K562 (cell line): ENCODE measurements at regions not wholly inside any gene's neighbourhood (a gene's known extent, or its start where the extent isn't known, plus 50 kb on each side); places are given as distances from the start of the nearest gene placed in this dataset.

ENCODE experiments used
- ARID1B ChIP-seq: fragments of 450-650 bp; IDR thresholded peaks from 2 replicates; pipeline ENCODE4 v1.6.1; 2016; ENCODE audit warnings: antibody characterized with exemption, mild to moderate bottlenecking, inconsistent platforms
- POLR2A ChIP-seq: fragments of 450-650 bp; conservative IDR thresholded peaks from 2 replicates; pipeline ENCODE4 v1.6.1; 2016
- TCF7 ChIP-seq: sonication (generic); IDR thresholded peaks from 2 replicates; pipeline ENCODE4 v1.6.1; 2016; ENCODE audit warnings: antibody characterized with exemption, borderline replicate concordance

- no peak for TF ChIP-seq POLR2A
- TF ChIP-seq TCF7, result no peak
- no peak for TF ChIP-seq ARID1B
Measured at GRCh38 chr2:194253528-194254259, 1403.3 kb upstream of the SLC39A10 start.
